ENCODE measurements at regions not wholly inside any gene's neighbourhood (a gene's known extent, or its start where the extent isn't known, plus 50 kb on each side); places are given as distances from the start of the nearest gene placed in this dataset.
"Not testable (repeated sequence)": the region's sequence is repeated elsewhere in the genome, so short reads cannot be mapped to it uniquely, and the experiment has no call there.

DNA sequence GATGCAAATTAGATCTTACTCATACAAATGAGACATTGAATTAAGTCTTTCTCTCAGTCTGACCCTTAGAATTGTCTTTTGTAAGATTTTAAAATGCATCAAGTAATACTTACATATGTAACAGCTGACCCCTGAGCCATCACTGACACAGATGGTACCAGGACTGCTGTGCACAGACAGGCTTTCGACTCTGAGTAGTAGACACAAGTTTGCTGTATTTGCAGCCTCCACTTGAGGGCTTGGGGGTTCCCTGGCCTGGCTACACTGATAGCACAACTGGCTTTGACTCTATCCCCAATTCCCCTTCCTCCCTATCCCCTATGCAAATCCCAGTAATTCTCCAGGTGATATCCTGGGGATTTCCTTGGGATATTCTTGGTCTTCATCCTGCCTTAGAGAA lies 200.7 kb downstream of the RPIA start:
- H3K4me3 ChIP-seq (ENCODE audit: low read length), result no peak overlapping the region
- TF ChIP-seq, protein P1, sequence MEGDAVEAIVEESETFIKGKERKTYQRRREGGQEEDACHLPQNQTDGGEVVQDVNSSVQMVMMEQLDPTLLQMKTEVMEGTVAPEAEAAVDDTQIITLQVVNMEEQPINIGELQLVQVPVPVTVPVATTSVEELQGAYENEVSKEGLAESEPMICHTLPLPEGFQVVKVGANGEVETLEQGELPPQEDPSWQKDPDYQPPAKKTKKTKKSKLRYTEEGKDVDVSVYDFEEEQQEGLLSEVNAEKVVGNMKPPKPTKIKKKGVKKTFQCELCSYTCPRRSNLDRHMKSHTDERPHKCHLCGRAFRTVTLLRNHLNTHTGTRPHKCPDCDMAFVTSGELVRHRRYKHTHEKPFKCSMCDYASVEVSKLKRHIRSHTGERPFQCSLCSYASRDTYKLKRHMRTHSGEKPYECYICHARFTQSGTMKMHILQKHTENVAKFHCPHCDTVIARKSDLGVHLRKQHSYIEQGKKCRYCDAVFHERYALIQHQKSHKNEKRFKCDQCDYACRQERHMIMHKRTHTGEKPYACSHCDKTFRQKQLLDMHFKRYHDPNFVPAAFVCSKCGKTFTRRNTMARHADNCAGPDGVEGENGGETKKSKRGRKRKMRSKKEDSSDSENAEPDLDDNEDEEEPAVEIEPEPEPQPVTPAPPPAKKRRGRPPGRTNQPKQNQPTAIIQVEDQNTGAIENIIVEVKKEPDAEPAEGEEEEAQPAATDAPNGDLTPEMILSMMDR (conservative IDR thresholded peaks at IDR 0.05; ENCODE audit: low read depth, low read length), result no peak
- DNase-seq (ENCODE audit: low read depth), result no peak

DNA sequence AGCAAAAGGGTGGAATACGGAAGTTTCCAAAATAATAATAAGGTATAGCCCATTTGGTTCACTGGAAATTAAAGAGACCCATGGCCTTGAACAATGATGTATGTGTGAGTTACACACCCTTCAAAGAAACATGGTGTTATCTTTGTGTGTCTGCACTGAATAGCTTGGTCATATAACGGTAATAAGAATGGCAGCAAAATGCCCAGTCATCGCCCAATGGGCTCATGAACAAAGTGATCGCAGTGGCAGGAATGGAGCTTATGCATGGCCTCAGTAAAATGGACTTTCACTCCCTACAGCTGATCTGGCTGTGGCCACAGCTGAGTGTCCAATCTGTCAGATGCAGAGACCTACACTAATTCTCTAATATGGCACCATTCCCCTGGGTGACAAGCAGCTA lies 201.3 kb downstream of the RPIA start:
- no peak for DNase-seq (ENCODE audit: low read depth)
- H3K4me3 ChIP-seq (ENCODE audit: low read length), result no peak overlapping the region
- TF ChIP-seq, protein P1 (conservative IDR thresholded peaks at IDR 0.05; ENCODE audit: low read depth, low read length), result no peak

DNA sequence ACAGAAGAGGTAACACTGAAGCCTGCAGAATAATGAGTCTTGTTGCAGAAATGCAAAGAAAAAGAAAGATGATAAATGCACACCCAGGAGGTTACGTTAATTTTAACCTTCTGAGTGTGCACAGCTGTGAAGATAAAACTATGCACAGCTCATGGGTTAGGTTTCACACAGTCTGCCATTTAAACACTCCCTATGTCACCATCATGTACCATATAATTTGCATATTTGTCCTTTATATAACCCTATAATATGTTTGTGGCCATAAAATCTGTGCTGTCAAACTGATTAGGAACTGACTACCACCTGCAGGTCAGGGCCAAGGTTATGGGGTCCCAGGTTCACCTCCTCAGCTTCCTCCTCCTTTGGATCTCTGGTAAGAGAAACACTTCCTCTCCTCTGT lies 205.5 kb downstream of the RPIA start:
- no peak for DNase-seq (ENCODE audit: low read depth)
- TF ChIP-seq, protein P1 (conservative IDR thresholded peaks at IDR 0.05; ENCODE audit: low read depth, low read length), result no peak
- no peak overlapping the region for H3K4me3 ChIP-seq (ENCODE audit: low read length)

DNA sequence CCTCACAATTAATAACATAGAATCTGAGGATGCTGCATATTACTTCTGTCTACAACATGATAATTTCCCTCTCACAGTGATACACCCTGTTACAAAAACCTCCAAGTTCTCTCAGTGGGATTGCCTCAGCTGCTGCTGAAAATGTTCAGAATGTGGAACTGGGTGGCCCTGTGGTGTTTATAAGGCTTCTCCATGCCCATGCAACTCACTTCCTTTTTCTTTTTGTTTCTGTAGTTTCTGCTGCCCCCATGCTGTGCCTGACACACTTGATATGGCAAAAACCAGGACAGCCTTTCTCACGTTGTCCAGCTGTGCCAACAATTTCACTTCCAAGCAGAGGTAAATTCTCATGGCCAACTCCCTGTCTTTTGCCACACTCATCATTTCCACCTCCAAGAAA lies 206.2 kb downstream of the RPIA start:
- H3K4me3 ChIP-seq (ENCODE audit: low read length), result no peak overlapping the region
- TF ChIP-seq, protein P1 (conservative IDR thresholded peaks at IDR 0.05; ENCODE audit: low read depth, low read length), result no peak

DNA sequence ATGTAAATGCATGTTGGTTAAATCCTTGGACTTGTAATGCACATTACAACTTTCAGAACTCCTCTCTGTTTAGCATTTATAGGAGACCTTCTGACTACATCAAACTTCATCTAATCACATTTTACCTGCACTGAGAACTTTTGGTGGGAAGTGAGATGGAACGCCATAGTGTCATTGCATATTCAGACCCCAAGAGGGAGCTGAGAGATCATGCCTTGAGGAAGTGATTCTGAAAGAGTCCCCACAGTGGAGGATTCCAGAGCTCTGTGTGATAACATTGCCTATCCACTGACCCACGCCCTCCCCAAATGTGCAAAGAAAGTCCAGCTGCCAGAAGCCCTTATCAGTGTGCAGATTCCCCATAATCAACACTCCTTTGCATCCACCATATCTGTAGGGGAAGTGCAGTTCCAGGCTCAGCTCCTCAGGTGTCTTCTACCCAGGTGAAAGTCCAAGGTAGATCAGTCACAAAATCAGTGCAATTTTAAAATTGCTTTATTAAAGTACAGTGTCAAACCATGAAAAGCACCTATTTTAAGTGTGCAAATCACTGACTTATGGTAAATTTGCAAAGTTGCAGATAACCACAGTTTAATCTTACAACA lies 212.4 kb downstream of the RPIA start:
- DNase-seq (ENCODE audit: low read depth), result no peak
- H3K4me3 ChIP-seq (ENCODE audit: low read length), result no peak overlapping the region
- TF ChIP-seq, protein P1 (conservative IDR thresholded peaks at IDR 0.05; ENCODE audit: low read depth, low read length), result peak; percentile 90

More for the DNA sequence above, 206.2 kb downstream of the RPIA start:
- DNase-seq (ENCODE audit: low read depth), result no peak

DNA sequence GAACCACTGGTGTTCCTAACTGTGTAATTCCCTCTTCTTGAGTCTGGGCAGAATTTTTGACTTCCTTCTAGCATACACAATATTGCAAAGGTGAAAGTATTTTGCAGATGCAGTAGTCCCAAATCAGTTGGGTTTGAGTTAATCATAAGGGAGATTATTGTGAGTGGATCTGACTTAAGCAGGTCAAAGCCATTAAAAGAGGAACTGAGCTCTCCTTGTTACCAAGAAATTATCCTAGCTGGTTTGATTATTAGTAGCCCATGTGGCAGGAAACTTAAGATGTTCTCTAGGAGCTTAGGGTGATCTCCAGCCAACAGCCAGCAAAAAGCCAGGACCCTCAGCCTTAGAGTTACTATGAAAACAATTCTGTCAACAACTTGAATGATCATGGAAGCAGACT lies 221.8 kb downstream of the RPIA start:
- DNase-seq (ENCODE audit: low read depth), result no peak
- no peak overlapping the region for H3K4me3 ChIP-seq (ENCODE audit: low read length)
- TF ChIP-seq, protein P1 (conservative IDR thresholded peaks at IDR 0.05; ENCODE audit: low read depth, low read length), result no peak

DNA sequence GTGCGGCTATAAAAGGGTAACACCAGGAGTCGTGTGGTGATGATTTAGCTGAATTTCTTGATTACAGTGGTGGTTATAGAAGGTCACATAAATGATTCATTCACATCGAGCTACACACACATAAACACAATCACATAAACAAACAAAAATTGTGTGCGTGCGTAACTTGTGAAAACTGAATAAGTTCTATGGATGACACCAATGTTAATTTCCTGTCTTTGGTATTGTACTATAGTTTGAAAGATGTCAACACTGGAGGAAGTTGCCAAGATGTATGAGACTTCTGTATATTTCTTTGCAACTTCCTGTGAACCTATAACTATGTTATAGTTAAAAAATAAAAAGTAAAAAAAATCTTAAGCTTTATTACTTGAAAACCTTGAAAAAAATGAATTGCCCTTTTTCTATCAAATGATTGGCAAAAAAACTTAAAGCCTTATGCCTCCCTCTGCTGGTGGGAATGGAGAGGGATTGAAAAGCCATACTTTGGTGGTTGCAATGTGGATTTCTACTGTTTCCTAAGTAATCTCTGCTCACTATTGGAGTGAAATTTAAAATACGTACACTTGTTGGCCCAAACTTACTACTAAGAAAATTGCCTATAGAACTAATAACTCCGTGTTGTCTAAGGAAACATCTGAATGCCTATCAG lies 227.7 kb downstream of the RPIA start:
- TF ChIP-seq, protein P1 (conservative IDR thresholded peaks at IDR 0.05; ENCODE audit: low read depth, low read length), result peak; percentile 78
- no peak for DNase-seq (ENCODE audit: low read depth)

DNA sequence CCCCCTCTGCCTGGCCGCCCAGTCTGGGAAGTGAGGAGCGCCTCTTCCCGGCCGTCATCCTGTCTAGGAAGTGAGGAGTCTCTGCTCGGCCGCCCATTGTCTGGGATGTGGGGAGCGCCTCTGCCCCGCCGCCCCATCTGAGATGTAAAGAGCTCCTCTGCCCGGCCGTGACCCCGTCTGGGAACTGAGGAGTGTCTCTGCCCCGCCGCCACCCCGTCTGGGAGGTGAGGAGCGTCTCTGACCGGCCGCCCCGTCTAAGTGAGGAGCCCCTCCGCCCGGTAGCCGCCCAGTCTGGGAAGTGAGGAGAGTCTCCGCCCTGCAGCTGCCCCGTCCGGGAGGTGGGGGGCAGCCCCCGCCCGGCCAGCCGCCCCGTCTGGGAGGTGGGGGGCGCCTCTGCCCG lies 228.9 kb downstream of the RPIA start:
- H3K4me3 ChIP-seq (ENCODE audit: low read length); DNase-seq (ENCODE audit: low read depth): not testable (repeated sequence)

More for the DNA sequence above, 227.7 kb downstream of the RPIA start:
- H3K4me3 ChIP-seq (ENCODE audit: low read length), result no peak overlapping the region

Measured in retinal pigment epithelial cell (primary cell).